Activated CD8-positive, alpha-beta memory T cell treated with anti-CD3 and anti-CD28 coated beads, Interleukin-2, amount 50 U/mL, for 24 hours (primary cell): ENCODE measurements at regions not wholly inside any gene's neighbourhood (a gene's known extent, or its start where the extent isn't known, plus 50 kb on each side); places are given as distances from the start of the nearest gene placed in this dataset.

ENCODE experiments used
- DNase-seq: peaks from one replicate; pipeline ENCODE4 v3.0.0-alpha.2; 2020; ENCODE audit errors: extremely low read depth

- DNase-seq, result no peak
These were observed 52.5 kb upstream of the PDE8B start for GRCh38 chr5:77157732-77158532.

GRCh38 chr5:77156379-77156778 lies 54.1 kb upstream of the PDE8B start:
- no peak for DNase-seq

GRCh38 chr5:77155179-77155785 lies 55.2 kb upstream of the PDE8B start:
- DNase-seq, result no peak

- DNase-seq, result no peak
These were observed 58.0 kb upstream of the PDE8B start for GRCh38 chr5:77152441-77152840.

GRCh38 chr5:77151501-77151900 lies 59.0 kb upstream of the PDE8B start:
- no peak for DNase-seq

GRCh38 chr5:77146896-77147295 lies 59.8 kb upstream of the ZBED3 start:
- DNase-seq, result no peak

- no peak for DNase-seq
These were observed 58.6 kb upstream of the ZBED3 start for GRCh38 chr5:77145666-77146065.

GRCh38 chr5:77144837-77145139 lies 57.7 kb upstream of the ZBED3 start:
- no peak for DNase-seq

GRCh38 chr5:77143998-77144836 lies 57.1 kb upstream of the ZBED3 start:
- peak; percentile 12 for DNase-seq

- DNase-seq, result no peak
These were observed 53.3 kb upstream of the ZBED3 start for GRCh38 chr5:77140350-77140749.

GRCh38 chr5:77139001-77139400 lies 51.9 kb upstream of the ZBED3 start:
- no peak for DNase-seq
